Astrocyte (in vitro differentiated cells and primary cell): ENCODE measurements at regions not wholly inside any gene's neighbourhood (a gene's known extent, or its start where the extent isn't known, plus 50 kb on each side); places are given as distances from the start of the nearest gene placed in this dataset.
"Not testable (repeated sequence)": the region's sequence is repeated elsewhere in the genome, so short reads cannot be mapped to it uniquely, and the experiment has no call there.

Experiments used
- DNase-seq: peaks from one replicate; pipeline ENCODE4 v3.0.0-alpha.2; 2010; ENCODE audit warnings: low read depth
- FAIRE-seq: peaks from 2 replicates; lab custom pipeline; 2011; peaks lifted over from hg19 to GRCh38; lab: Jason Lieb, UNC
- H2AFZ ChIP-seq: 2 replicates; pipeline ENCODE4 v1.6.0; 2012; ENCODE audit warnings: low read depth, low read length, inconsistent platforms
- H3K27ac ChIP-seq: 2 replicates; pipeline ENCODE4 v1.5.1; 2011; ENCODE audit warnings: low read depth, low read length, inconsistent platforms
- H3K27me3 ChIP-seq: 2 replicates; pipeline ENCODE4 v1.6.0; 2011; ENCODE audit warnings: low read length, inconsistent platforms; ENCODE audit not compliant: insufficient read depth
- H3K36me3 ChIP-seq: 2 replicates; pipeline ENCODE4 v1.5.1; 2011; ENCODE audit warnings: low read length, inconsistent platforms; ENCODE audit not compliant: insufficient read depth
- H3K4me1 ChIP-seq: 2 replicates; pipeline ENCODE4 v1.5.1; 2011; ENCODE audit warnings: low read length, inconsistent platforms; ENCODE audit not compliant: insufficient read depth
- H3K4me2 ChIP-seq: 2 replicates; pipeline ENCODE4 v1.6.0; 2012; ENCODE audit warnings: low read length, inconsistent platforms
- H3K4me3 ChIP-seq: 2 replicates; pipeline ENCODE4 v1.5.1; 2011; ENCODE audit warnings: low read depth, mild to moderate bottlenecking, low read length, inconsistent platforms; ENCODE audit not compliant: insufficient read depth
- H3K79me2 ChIP-seq: 2 replicates; pipeline ENCODE4 v1.6.0; 2012; ENCODE audit warnings: mild to moderate bottlenecking, low read length, inconsistent platforms; ENCODE audit not compliant: insufficient read depth
- H3K9ac ChIP-seq: 2 replicates; pipeline ENCODE4 v1.6.0; 2012; ENCODE audit warnings: mild to moderate bottlenecking, low read length, inconsistent platforms
- H3K9me3 ChIP-seq: 2 replicates; pipeline ENCODE4 v1.5.1; 2012; ENCODE audit warnings: low read depth, mild to moderate bottlenecking, low read length, inconsistent platforms; ENCODE audit not compliant: insufficient read depth
- H4K20me1 ChIP-seq: 2 replicates; pipeline ENCODE4 v1.6.0; 2012; ENCODE audit warnings: low read length, inconsistent platforms; ENCODE audit not compliant: insufficient read depth
- H3K27ac Mint-ChIP-seq: one replicate; pipeline ENCODE4 v1.8.0; 2021; ENCODE audit warnings: mild to moderate bottlenecking, mixed read lengths; ENCODE audit not compliant: unreplicated experiment
- H3K27me3 Mint-ChIP-seq: one replicate; pipeline ENCODE4 v1.8.0; 2021; ENCODE audit warnings: low read depth, mixed read lengths; ENCODE audit not compliant: unreplicated experiment
- H3K36me3 Mint-ChIP-seq: one replicate; pipeline ENCODE4 v1.8.0; 2021; ENCODE audit warnings: low read depth, mixed read lengths; ENCODE audit not compliant: unreplicated experiment
- H3K4me1 Mint-ChIP-seq: one replicate; pipeline ENCODE4 v1.8.0; 2021; ENCODE audit warnings: low read depth, mixed read lengths; ENCODE audit not compliant: unreplicated experiment
- H3K4me3 Mint-ChIP-seq: one replicate; pipeline ENCODE4 v1.8.0; 2021; ENCODE audit warnings: mild to moderate bottlenecking, moderate library complexity, mixed read lengths; ENCODE audit not compliant: unreplicated experiment
- H3K9me3 Mint-ChIP-seq: one replicate; pipeline ENCODE4 v1.8.0; 2021; ENCODE audit warnings: mild to moderate bottlenecking, mixed read lengths; ENCODE audit not compliant: unreplicated experiment
- EZH2 ChIP-seq: IDR thresholded peaks from 2 replicates; pipeline ENCODE4 v1.6.1; 2012; ENCODE audit warnings: mild to moderate bottlenecking, low read length, inconsistent platforms; ENCODE audit not compliant: insufficient read depth
- TF ChIP-seq, protein P1 (sequence below): IDR thresholded peaks from 2 replicates; pipeline ENCODE4 v1.5.1; 2011; ENCODE audit warnings: low read depth, mild to moderate bottlenecking, inconsistent platforms, low read length, moderate library complexity; ENCODE audit not compliant: insufficient read depth

DNA sequence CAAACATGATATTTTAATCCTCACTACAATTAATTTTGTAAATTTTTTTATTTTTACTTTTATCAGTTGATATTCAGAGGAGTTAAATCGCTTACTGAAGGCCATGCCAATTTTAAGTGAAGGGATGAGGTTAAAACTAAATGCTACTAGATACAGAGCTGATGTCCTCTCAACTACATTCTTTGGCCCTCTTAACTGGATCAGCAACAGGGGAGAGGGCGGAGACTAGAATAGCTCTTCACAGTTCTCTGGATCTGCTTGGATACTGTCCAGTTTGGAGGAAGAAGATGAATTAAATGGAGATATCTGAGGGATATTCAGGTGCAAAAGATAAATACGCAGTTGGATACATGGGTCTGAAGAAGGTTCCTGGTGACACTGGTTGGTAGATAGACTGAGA is 85.6 kb upstream of the LYSMD4 start:
- Histone ChIP-seq H3K27me3 (no peaks in the 10 kb centered on the region), H3K79me2 (no peaks in the 10 kb centered on the region), H4K20me1 (no peaks in the 10 kb centered on the region), H3K4me3 (no peak overlapping the region), H2AFZ (no peak overlapping the region), H3K9me3 (no peaks in the 10 kb centered on the region), H3K27ac (no peak overlapping the region), H3K4me2 (no peak overlapping the region), H3K36me3 (no peaks in the 10 kb centered on the region), H3K9ac (no peak overlapping the region), H3K4me1 (no peaks in the 10 kb centered on the region)
- TF ChIP-seq EZH2: no peak
- TF ChIP-seq, protein P1, sequence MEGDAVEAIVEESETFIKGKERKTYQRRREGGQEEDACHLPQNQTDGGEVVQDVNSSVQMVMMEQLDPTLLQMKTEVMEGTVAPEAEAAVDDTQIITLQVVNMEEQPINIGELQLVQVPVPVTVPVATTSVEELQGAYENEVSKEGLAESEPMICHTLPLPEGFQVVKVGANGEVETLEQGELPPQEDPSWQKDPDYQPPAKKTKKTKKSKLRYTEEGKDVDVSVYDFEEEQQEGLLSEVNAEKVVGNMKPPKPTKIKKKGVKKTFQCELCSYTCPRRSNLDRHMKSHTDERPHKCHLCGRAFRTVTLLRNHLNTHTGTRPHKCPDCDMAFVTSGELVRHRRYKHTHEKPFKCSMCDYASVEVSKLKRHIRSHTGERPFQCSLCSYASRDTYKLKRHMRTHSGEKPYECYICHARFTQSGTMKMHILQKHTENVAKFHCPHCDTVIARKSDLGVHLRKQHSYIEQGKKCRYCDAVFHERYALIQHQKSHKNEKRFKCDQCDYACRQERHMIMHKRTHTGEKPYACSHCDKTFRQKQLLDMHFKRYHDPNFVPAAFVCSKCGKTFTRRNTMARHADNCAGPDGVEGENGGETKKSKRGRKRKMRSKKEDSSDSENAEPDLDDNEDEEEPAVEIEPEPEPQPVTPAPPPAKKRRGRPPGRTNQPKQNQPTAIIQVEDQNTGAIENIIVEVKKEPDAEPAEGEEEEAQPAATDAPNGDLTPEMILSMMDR: no peak
- Mint-ChIP-seq H3K27me3 (no peaks in the 10 kb centered on the region), H3K9me3 (no peaks in the 10 kb centered on the region), H3K27ac (no peak overlapping the region), H3K4me1 (no peaks in the 10 kb centered on the region), H3K4me3 (no peak overlapping the region), H3K36me3 (no peaks in the 10 kb centered on the region)
- FAIRE-seq (no peak), DNase-seq (no peak)

DNA sequence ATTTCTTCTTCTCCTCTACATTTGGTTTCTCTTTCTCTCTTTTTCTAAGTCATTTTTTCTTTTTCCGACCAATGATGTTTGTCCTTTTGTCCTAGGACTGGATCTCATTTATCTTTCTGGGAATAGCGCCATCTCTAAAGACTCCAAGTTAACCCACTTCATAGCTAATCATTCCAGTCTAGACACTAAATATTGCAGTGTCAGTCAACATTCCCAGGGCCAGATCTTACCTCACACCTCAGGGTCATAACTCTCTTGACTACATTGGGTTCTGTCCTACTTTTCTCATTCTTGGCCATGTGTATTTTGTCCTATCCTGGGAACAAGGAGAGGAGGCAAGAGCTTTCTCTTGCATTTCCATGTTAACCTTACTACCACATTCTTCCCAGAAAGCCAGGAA is 83.6 kb upstream of the LYSMD4 start:
- H3K4me3 ChIP-seq, DNase-seq, H3K9me3 Mint-ChIP-seq, H3K36me3 Mint-ChIP-seq, H3K4me2 ChIP-seq, H3K27me3 ChIP-seq, H3K4me1 Mint-ChIP-seq, H4K20me1 ChIP-seq, H3K4me3 Mint-ChIP-seq, H3K27me3 Mint-ChIP-seq, H3K9me3 ChIP-seq, FAIRE-seq, H2AFZ ChIP-seq, H3K4me1 ChIP-seq, H3K9ac ChIP-seq, H3K27ac Mint-ChIP-seq, H3K36me3 ChIP-seq, H3K79me2 ChIP-seq, H3K27ac ChIP-seq: not testable (repeated sequence)

DNA sequence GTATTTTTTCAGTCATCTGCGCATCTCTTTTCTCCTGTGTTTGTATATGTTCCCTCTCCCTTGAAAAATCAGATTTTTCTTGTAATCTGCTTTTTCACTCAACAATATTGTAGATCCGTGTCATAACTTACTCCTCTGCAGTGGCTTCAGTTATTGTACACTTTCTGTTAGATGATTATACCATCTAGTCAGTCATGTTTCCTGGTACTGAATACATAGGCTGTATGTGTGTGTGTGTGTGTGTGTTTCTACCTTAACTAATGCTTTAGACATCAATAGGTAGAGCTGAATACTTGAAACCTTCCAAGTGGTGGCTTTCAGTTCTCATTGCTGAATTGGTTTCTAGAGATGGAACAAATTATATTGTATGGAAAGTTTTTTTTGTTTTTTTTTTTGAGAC is 77.4 kb upstream of the LYSMD4 start:
- not testable (repeated sequence) for H3K27me3 ChIP-seq, H3K9me3 Mint-ChIP-seq, FAIRE-seq, DNase-seq, H3K27ac Mint-ChIP-seq, H3K79me2 ChIP-seq, H3K4me1 Mint-ChIP-seq, H3K4me3 Mint-ChIP-seq, H3K9ac ChIP-seq, H3K4me3 ChIP-seq, H3K27ac ChIP-seq, H2AFZ ChIP-seq, H3K9me3 ChIP-seq, H3K36me3 Mint-ChIP-seq, H3K4me1 ChIP-seq, H4K20me1 ChIP-seq, H3K4me2 ChIP-seq, H3K27me3 Mint-ChIP-seq, H3K36me3 ChIP-seq

DNA sequence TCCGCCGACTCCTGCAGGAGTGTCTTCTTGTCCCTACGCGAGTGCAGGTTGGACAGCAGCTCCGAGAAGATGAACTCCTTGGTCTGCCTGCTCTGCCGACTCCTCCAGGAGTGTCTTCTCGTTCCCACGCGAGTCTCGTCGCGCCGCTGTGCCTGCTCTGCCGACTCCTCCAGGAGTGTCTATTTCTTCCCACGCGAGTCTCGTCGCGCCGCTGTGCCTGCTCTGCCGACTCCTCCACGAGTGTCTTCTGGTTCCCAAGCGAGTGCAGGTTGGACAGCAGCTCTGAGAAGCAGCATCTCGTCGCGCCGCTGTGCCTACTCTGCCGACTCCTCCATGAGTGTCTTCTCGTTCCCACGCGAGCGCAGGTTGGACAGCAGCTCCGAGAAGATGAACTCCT is 66.6 kb upstream of the LYSMD4 start:
- not testable (repeated sequence) for H3K27me3 ChIP-seq, H3K9me3 ChIP-seq, H3K79me2 ChIP-seq, H3K36me3 Mint-ChIP-seq, H3K4me3 ChIP-seq, H3K9ac ChIP-seq, H3K27ac Mint-ChIP-seq, FAIRE-seq, H3K27me3 Mint-ChIP-seq, H2AFZ ChIP-seq, H3K36me3 ChIP-seq, H3K4me3 Mint-ChIP-seq, H4K20me1 ChIP-seq, H3K27ac ChIP-seq, H3K4me1 Mint-ChIP-seq, H3K9me3 Mint-ChIP-seq, H3K4me1 ChIP-seq, DNase-seq, H3K4me2 ChIP-seq

DNA sequence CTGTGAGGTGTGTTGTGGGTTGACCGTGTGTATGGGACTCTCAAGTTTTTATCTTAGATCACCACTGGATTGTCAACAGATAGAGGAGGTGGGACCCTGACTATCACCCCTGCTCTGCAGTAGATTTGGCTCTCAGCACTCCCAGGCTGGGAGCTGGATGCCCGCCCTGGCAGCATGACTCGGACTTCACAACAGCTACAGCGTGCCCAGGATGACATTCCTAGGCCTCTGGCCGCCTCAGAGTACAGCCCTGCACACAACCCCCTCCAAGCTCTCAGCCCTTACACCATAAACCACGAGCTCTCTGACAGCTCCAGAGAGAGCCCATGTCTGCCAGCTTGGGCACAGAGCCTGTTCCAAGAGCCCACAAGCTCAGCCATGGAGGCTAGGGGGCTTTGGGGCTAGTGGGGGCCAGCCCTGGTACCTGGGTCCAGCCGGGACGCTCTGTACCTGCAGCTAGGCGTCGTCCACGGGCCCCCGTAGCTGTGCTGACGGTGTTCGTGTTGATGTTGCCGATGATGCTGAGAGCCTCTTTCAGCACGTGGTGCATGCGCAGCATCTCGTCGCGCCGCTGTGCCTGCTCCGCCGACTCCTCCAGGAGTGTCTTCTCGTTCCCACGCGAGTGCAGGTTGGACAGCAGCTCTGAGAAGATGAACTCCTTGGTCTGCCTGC is 66.1 kb upstream of the LYSMD4 start:
- not testable (repeated sequence) for H3K4me3 ChIP-seq, DNase-seq, H3K9me3 ChIP-seq, H3K4me1 Mint-ChIP-seq, H3K4me2 ChIP-seq, H3K27ac Mint-ChIP-seq, H3K27ac ChIP-seq, H3K27me3 ChIP-seq, H2AFZ ChIP-seq, H3K36me3 Mint-ChIP-seq, FAIRE-seq, H3K79me2 ChIP-seq, H3K27me3 Mint-ChIP-seq, H3K36me3 ChIP-seq, H3K4me3 Mint-ChIP-seq, H3K4me1 ChIP-seq, H4K20me1 ChIP-seq, H3K9ac ChIP-seq, H3K9me3 Mint-ChIP-seq
